CD14-positive monocyte (primary cell): ENCODE measurements at regions not wholly inside any gene's neighbourhood (a gene's known extent, or its start where the extent isn't known, plus 50 kb on each side); places are given as distances from the start of the nearest gene placed in this dataset.

Experiments used
- DNase-seq, 3 donors: peaks; one replicate each; pipeline ENCODE4 v3.0.0-alpha.2; 2011 to 2022
- H2AFZ ChIP-seq: 2 replicates; pipeline ENCODE4 v1.6.0; 2012; ENCODE audit warnings: mild to moderate bottlenecking, low read depth, low read length, inconsistent platforms; ENCODE audit not compliant: insufficient read depth, poor library complexity, severe bottlenecking
- H3K27ac ChIP-seq, 2 donors: 1 replicate in 1 of 2; 2 replicates in 1 of 2; pipeline ENCODE4 v1.5.1; 2012 to 2013; ENCODE audit warnings: low read length in 2 of 2, control low read depth in 1 of 2, inconsistent platforms in 1 of 2, low read depth in 1 of 2, mild to moderate bottlenecking in 1 of 2
- H3K27me3 ChIP-seq, 2 donors: one replicate each; pipeline versions ENCODE4 v1.6.0 to v1.6.1; 2011 to 2013; ENCODE audit warnings: low read length in 2 of 2; ENCODE audit not compliant: control insufficient read depth in 2 of 2, insufficient read depth in 2 of 2
- H3K36me3 ChIP-seq, 2 donors: replicated peaks in 1 of 2; 1 replicate in 1 of 2; 2 replicates in 1 of 2; pipeline versions ENCODE4 v1.5.1 to v1.6.1; 2012 to 2013; ENCODE audit warnings: low read length in 2 of 2, control low read depth in 1 of 2, inconsistent platforms in 1 of 2, mild to moderate bottlenecking in 1 of 2; ENCODE audit not compliant: insufficient read depth in 2 of 2, control insufficient read depth in 1 of 2
- H3K4me1 ChIP-seq, 2 donors: 1 replicate in 1 of 2; 2 replicates in 1 of 2; pipeline versions ENCODE4 v1.5.1 to v1.6.1; 2012 to 2013; ENCODE audit warnings: low read length in 2 of 2, control low read depth in 1 of 2, inconsistent platforms in 1 of 2, mild to moderate bottlenecking in 1 of 2, moderate library complexity in 1 of 2; ENCODE audit not compliant: insufficient read depth in 2 of 2, control insufficient read depth in 1 of 2
- H3K4me2 ChIP-seq: replicated peaks from 2 replicates; pipeline ENCODE3; 2012; ENCODE audit warnings: low read length, moderate library complexity, mild to moderate bottlenecking; ENCODE audit not compliant: poor library complexity, severe bottlenecking; ENCODE audit errors: extremely low read depth
- H3K4me3 ChIP-seq, 3 experiments: fragments of 200-600 bp in 1 of 3; sonication (generic) in 1 of 3; replicated peaks in 1 of 3; 1 replicate in 2 of 3; 2 replicates in 1 of 3; pipeline ENCODE4 v1.5.1; 2011 to 2013; ENCODE audit warnings: low read length in 3 of 3, mild to moderate bottlenecking in 3 of 3, control low read depth in 2 of 3, low read depth in 2 of 3, inconsistent platforms in 1 of 3, moderate library complexity in 1 of 3
- H3K79me2 ChIP-seq: 2 replicates; pipeline ENCODE4 v1.6.0; 2012; ENCODE audit warnings: mild to moderate bottlenecking, control low read depth, inconsistent platforms, low read length, moderate library complexity; ENCODE audit not compliant: insufficient read depth
- H3K9ac ChIP-seq: 2 replicates; pipeline ENCODE4 v1.6.0; 2017; ENCODE audit warnings: low read length, mild to moderate bottlenecking; ENCODE audit not compliant: insufficient read depth, poor library complexity, severe bottlenecking
- H3K9me3 ChIP-seq, 2 donors: replicated peaks in 1 of 2; 1 replicate in 1 of 2; 2 replicates in 1 of 2; pipeline versions ENCODE4 v1.5.1 to v1.6.1; 2012 to 2013; ENCODE audit warnings: low read length in 2 of 2, control low read depth in 1 of 2; ENCODE audit not compliant: control insufficient read depth in 1 of 2, insufficient read depth in 1 of 2
- H4K20me1 ChIP-seq: 2 replicates; pipeline ENCODE4 v1.6.0; 2012; ENCODE audit warnings: mild to moderate bottlenecking, low read length, control low read depth, moderate library complexity; ENCODE audit not compliant: insufficient read depth
- H3K27ac Mint-ChIP-seq, 7 donors: one replicate each; pipeline ENCODE4 v1.8.0; 2020; ENCODE audit warnings: mild to moderate bottlenecking in 7 of 7, mixed read lengths in 7 of 7, moderate library complexity in 6 of 7, inconsistent platforms in 2 of 7
- H3K27me3 Mint-ChIP-seq, 3 donors: one replicate each; pipeline ENCODE4 v1.8.0; 2021 to 2022; ENCODE audit warnings: low read depth in 3 of 3, mild to moderate bottlenecking in 3 of 3, mixed read lengths in 3 of 3, moderate library complexity in 3 of 3, inconsistent platforms in 1 of 3
- H3K36me3 Mint-ChIP-seq, 2 donors: one replicate each; pipeline ENCODE4 v1.8.0; 2020; ENCODE audit warnings: mixed read lengths in 2 of 2, inconsistent platforms in 1 of 2, mild to moderate bottlenecking in 1 of 2
- H3K4me1 Mint-ChIP-seq: one replicate; pipeline ENCODE4 v1.8.0; 2020; ENCODE audit warnings: mild to moderate bottlenecking, mixed read lengths
- H3K4me3 Mint-ChIP-seq, 2 donors: one replicate each; pipeline ENCODE4 v1.8.0; 2020; ENCODE audit warnings: mild to moderate bottlenecking in 2 of 2, mixed read lengths in 2 of 2, moderate library complexity in 1 of 2
- H3K9me3 Mint-ChIP-seq, 7 donors: one replicate each; pipeline ENCODE4 v1.8.0; 2020 to 2022; ENCODE audit warnings: mixed read lengths in 7 of 7, mild to moderate bottlenecking in 6 of 7, moderate library complexity in 6 of 7, inconsistent platforms in 2 of 7
- CTCF ChIP-seq: fragments of 200-600 bp; IDR thresholded peaks from one replicate; pipeline ENCODE4 v1.8.0; 2022; ENCODE audit warnings: antibody characterized with exemption, mild to moderate bottlenecking
- WGBS: methylation state at CpG from one replicate; pipeline ENCODE4 v1.1.5; 2013; ENCODE audit warnings: missing lambda C conversion rate; ENCODE audit not compliant: insufficient coverage; 5-methylcytosine and 5-hydroxymethylcytosine counted together
- intact Hi-C, 2 donors: fragments of 100-400 bp; cut with micrococcal nuclease; formaldehyde crosslinking; loops; one replicate each; pipeline versions ENCODE4 v1.15.0 to v1.15.1; 2023

DNA sequence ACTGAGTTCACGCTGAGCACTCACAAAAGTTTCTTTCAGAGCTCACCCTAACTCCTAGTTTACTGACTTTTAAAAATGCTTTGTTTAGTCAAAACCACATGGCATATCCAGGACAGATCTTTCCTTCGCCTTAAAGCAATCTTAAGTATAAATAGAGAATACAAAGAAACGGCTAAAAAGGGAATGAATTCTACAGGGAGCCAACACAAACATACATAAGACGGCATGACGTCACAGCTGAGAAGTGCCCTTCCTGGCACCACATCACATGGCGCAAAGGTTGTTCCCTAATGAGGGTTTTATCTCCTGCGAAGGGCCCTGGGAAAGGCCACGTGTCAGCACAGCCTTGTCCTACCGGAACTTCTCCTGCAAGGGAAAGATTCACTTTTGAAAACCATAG, 141.3 kb downstream of the IRX1 start:
- Histone ChIP-seq H3K27me3 (no peaks in the 10 kb centered on the region), H4K20me1 (no peaks in the 10 kb centered on the region), H2AFZ (no peak overlapping the region), H3K9ac (no peak overlapping the region), H3K4me1 (no peaks in the 10 kb centered on the region), H3K9me3 (peaks cover 0 to 7% of the 10 kb centered on the region in 2 donors), H3K36me3 (no peaks in the 10 kb centered on the region), H3K4me3 (no peak overlapping the region), H3K79me2 (no peaks in the 10 kb centered on the region), H3K27ac (no peak overlapping the region), H3K4me2 (no peak overlapping the region)
- DNase-seq = no peak
- Mint-ChIP-seq H3K27me3 (no peaks in the 10 kb centered on the region), H3K4me3 (no peak overlapping the region), H3K36me3 (no peaks in the 10 kb centered on the region), H3K4me1 (no peaks in the 10 kb centered on the region), H3K9me3 (peaks cover 2 to 14% (median 4%) of the 10 kb centered on the region in 7 donors), H3K27ac (no peak overlapping the region)
- 84% methylated on average over 6 of the region's 9 CpGs for WGBS
- intact Hi-C loops = no loop called here
- no peak for TF ChIP-seq CTCF

DNA sequence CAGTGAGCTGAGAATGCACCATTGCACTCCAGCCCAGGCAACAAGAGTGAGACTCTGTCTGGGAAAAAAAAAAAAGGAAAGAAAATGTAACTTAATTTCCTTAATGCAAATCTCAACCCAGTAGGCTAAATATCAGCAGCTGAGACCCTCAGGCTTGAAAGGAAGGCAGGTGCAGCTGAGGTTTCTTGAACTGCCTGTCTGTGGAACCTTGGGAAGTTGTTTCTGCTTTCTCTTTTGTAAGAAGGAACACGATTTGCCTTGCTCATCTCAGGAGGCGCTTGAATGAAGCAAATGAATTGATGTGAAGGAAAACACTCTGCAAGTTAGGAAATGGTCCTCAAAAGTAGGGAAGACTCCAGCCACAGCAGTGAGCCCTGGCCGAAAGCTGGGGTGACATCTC, 143.3 kb downstream of the IRX1 start:
- no peak overlapping the region for H2AFZ ChIP-seq
- intact Hi-C loops = no loop called here
- H3K4me2 ChIP-seq = no peak overlapping the region
- DNase-seq = no peak
- H3K9me3 Mint-ChIP-seq = peaks cover 0 to 16% (median 3%) of the 10 kb centered on the region in 7 donors
- no peak overlapping the region for H3K9ac ChIP-seq
- H3K4me1 Mint-ChIP-seq = no peaks in the 10 kb centered on the region
- TF ChIP-seq CTCF = no peak
- H3K27ac Mint-ChIP-seq = no peak overlapping the region
- no peaks in the 10 kb centered on the region for H3K4me1 ChIP-seq
- no peaks in the 10 kb centered on the region for H3K27me3 Mint-ChIP-seq
- H3K27ac ChIP-seq = no peak overlapping the region
- H3K79me2 ChIP-seq = no peaks in the 10 kb centered on the region
- H3K36me3 ChIP-seq = no peaks in the 10 kb centered on the region
- H3K27me3 ChIP-seq = no peaks in the 10 kb centered on the region
- H3K4me3 Mint-ChIP-seq = no peak overlapping the region
- WGBS = 84% methylated on average over 3 of the region's 3 CpGs
- no peak overlapping the region for H3K4me3 ChIP-seq
- no peaks in the 10 kb centered on the region for H3K36me3 Mint-ChIP-seq
- H4K20me1 ChIP-seq = no peaks in the 10 kb centered on the region
- peaks cover 0 to 7% of the 10 kb centered on the region in 2 donors for H3K9me3 ChIP-seq
